Common myeloid progenitor, CD34-positive (primary cell): ENCODE measurements at regions not wholly inside any gene's neighbourhood (a gene's known extent, or its start where the extent isn't known, plus 50 kb on each side); places are given as distances from the start of the nearest gene placed in this dataset.

Source experiments
- CTCF ChIA-PET: fragments of 350-600 bp; sonication (Branson Sonifier 250); formaldehyde crosslinking; loops from one replicate; lab custom pipeline; 2021; ENCODE audit warnings: antibody characterized with exemption; lab: Charles Lee
- POLR2A ChIA-PET: fragments of 350-600 bp; sonication (Branson Sonifier 250); formaldehyde crosslinking; loops from one replicate; lab custom pipeline; 2021; ENCODE audit warnings: antibody characterized with exemption; lab: Charles Lee
- DNase-seq, 3 donors: peaks; one replicate each; pipeline versions ENCODE4 v3.0.0 to v3.0.0-alpha.2; 2013
- H3K27ac ChIP-seq, 2 experiments: 1 replicate in 1 of 2; 2 replicates in 1 of 2; pipeline ENCODE4 v1.7.0; 2013; ENCODE audit warnings: inconsistent platforms in 2 of 2, low read length in 2 of 2, mild to moderate bottlenecking in 2 of 2, low read depth in 1 of 2, moderate library complexity in 1 of 2; ENCODE audit not compliant: severe bottlenecking in 2 of 2, insufficient read depth in 1 of 2, poor library complexity in 1 of 2
- H3K27me3 ChIP-seq, 5 experiments: replicated peaks in 2 of 5; 1 replicate in 3 of 5; 2 replicates in 2 of 5; pipeline versions ENCODE4 v1.6.1 to v1.7.0; 2013; ENCODE audit warnings: low read length in 4 of 5, mild to moderate bottlenecking in 2 of 5, moderate library complexity in 2 of 5, inconsistent platforms in 1 of 5; ENCODE audit not compliant: insufficient read depth in 5 of 5, control insufficient read depth in 4 of 5
- H3K36me3 ChIP-seq, 4 experiments: 1 replicate in 2 of 4; 2 replicates in 2 of 4; pipeline versions ENCODE4 v1.6.1 to v1.7.0; 2013; ENCODE audit warnings: low read length in 3 of 4, control low read depth in 1 of 4, mild to moderate bottlenecking in 1 of 4; ENCODE audit not compliant: control insufficient read depth in 4 of 4, insufficient read depth in 4 of 4
- H3K4me1 ChIP-seq, 4 experiments: 1 replicate in 3 of 4; 2 replicates in 1 of 4; pipeline versions ENCODE4 v1.6.1 to v1.7.1; 2013; ENCODE audit warnings: low read length in 3 of 4, mild to moderate bottlenecking in 3 of 4, control low read depth in 1 of 4, inconsistent platforms in 1 of 4, moderate library complexity in 1 of 4; ENCODE audit not compliant: control insufficient read depth in 4 of 4, insufficient read depth in 4 of 4; ENCODE audit errors: control extremely low read depth in 1 of 4
- H3K4me3 ChIP-seq, 7 experiments: 1 replicate in 4 of 7; 2 replicates in 3 of 7; pipeline versions ENCODE4 v1.5.1 to v1.7.0; 2013; ENCODE audit warnings: mild to moderate bottlenecking in 7 of 7, low read length in 6 of 7, moderate library complexity in 6 of 7, inconsistent platforms in 2 of 7, low read depth in 2 of 7, control low read depth in 1 of 7; ENCODE audit not compliant: insufficient read depth in 4 of 7, control insufficient read depth in 1 of 7; ENCODE audit errors: extremely low read depth in 1 of 7
- H3K9me3 ChIP-seq, 5 experiments: 1 replicate in 4 of 5; 2 replicates in 1 of 5; pipeline versions ENCODE4 v1.6.1 to v1.7.1; 2013; ENCODE audit warnings: low read length in 4 of 5, mild to moderate bottlenecking in 2 of 5, inconsistent platforms in 1 of 5, low read depth in 1 of 5, moderate library complexity in 1 of 5; ENCODE audit not compliant: control insufficient read depth in 4 of 5, insufficient read depth in 2 of 5; ENCODE audit errors: control extremely low read depth in 1 of 5
- WGBS: methylation state at CpG from one replicate; pipeline ENCODE4 v1.1.5; 2013; ENCODE audit not compliant: insufficient coverage; 5-methylcytosine and 5-hydroxymethylcytosine counted together

DNA sequence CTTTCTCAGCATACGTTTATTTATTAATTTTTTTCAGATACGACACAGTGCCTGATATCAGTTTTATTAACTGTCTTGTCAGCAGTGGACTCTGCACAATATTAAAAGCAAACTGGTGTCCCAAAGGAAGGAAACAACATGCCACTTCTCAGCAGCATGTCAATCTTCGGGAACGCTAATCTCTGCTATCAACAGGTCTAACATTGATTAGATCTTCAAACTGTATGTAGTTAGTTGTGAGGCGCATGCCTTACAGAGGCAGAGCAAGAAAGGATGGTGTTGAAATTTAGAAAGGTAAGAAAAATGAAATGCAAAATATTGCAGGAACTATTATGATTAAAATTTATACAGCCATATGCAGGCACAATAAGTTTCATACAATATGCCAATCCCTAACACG, 233.7 kb upstream of the NDST3 start:
- POLR2A ChIA-PET, result no interaction called here
- no peak overlapping the region for H3K27ac ChIP-seq

DNA sequence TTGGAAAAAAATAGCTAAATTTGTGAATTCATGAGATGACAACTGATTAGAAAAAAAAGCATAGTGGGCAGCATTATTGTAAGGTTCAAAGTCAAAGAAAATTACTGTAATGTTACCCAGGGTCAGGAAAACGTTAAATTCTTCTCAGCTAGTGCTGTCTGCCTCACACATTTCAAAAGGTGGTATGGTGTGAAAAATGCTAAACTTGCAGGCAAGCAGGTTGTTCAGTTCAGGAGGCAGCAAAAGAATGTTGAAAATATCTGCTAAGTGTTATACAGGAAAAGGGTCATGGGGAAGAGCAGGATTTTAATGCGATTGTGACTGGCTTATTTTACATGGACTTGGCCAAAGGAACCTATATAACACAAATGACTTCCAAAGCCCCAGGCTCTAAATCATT, 232.5 kb upstream of the NDST3 start:
- no peaks in the 10 kb centered on the region for H3K27me3 ChIP-seq
- ChIA-PET CTCF (no interaction called here), POLR2A (no interaction called here)
- no peaks in the 10 kb centered on the region for H3K4me1 ChIP-seq
- no peaks in the 10 kb centered on the region for H3K9me3 ChIP-seq
- no peak overlapping the region for H3K4me3 ChIP-seq
- WGBS, result no CpG with 5 or more reads among the region's 2 CpGs
- no peak overlapping the region for H3K27ac ChIP-seq
- no peak for DNase-seq
- H3K36me3 ChIP-seq, result no peaks in the 10 kb centered on the region

More for the DNA sequence above, 233.7 kb upstream of the NDST3 start:
- Histone ChIP-seq H3K36me3 (no peaks in the 10 kb centered on the region), H3K9me3 (no peaks in the 10 kb centered on the region), H3K27me3 (no peaks in the 10 kb centered on the region), H3K4me3 (no peak overlapping the region), H3K4me1 (no peaks in the 10 kb centered on the region)
- WGBS, result 100% methylated on average over 2 of the region's 6 CpGs
- CTCF ChIA-PET, result no interaction called here
- DNase-seq, result no peak

DNA sequence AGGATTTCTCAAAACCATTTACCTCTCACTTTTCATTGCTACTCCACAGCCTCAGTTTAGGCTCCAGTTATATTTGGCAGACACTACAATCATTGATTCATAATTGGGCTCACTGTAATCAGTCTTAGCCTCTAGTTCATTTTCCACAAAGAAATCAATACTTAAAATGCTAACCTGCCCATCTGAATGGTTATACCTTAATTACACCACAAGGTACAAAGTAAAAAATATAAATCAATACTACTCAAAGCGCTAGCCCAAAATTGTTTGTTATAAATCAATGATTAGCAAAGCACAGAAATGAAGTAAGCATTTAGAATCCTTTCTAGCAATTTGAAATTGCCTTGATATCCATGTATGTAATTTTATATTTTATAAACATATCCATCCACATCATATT, 222.6 kb upstream of the NDST3 start:
- no peaks in the 10 kb centered on the region for H3K9me3 ChIP-seq
- WGBS, result no CpG with 5 or more reads among the region's 1 CpG
- H3K4me1 ChIP-seq, result no peaks in the 10 kb centered on the region
- no peak overlapping the region for H3K4me3 ChIP-seq
- no peak overlapping the region for H3K27ac ChIP-seq
- H3K36me3 ChIP-seq, result no peaks in the 10 kb centered on the region
- no peak for DNase-seq
- POLR2A ChIA-PET, result no interaction called here
- CTCF ChIA-PET, result interaction anchor here (0.6 kb wide), 1 partner anchor 1491 kb away, joined by 3 read pairs; no protein-coding TSS in a partner anchor
- no peaks in the 10 kb centered on the region for H3K27me3 ChIP-seq

DNA sequence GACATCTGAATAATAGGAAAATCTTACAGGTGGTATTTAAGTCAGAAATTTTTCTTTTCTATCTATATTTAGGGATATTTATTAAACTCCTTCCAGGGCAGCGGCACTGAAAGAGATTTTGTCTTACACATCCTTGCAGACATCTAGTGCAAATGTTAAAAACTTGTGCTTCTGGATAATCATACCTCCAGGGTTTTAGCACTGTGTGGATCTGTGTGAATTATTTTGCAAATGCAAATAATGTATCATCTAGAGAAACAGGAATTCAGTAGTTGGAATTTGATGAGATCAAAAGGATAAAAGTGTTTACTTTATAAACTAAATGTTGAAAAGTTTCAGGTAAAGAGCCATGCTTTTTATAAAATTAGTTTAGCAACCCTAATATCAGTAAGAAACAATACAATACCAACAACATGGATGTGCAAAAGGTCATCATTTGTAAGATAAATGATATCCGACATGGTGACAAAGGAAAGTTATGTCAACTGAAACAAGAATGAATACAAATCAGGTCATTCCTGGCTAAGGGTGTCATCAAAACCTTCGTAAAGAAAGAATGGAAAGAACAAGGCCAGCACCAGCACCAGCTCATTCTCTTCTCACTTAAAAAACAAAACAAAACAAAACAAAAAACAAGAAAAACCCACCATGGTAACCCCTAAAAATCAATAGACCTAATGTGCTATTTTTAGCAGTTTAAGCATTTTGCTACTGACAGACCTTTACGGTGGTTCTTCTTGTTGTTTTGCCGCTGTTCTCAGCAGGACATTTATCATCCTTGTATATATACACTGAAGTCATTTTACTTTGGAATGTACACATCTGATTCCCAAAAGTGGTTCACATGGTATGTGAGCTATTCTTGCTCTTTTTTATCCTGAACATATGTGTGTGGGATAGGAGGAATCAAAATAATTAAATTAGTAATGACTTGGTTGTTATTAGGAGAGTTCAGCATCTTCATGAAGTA, 219.7 kb upstream of the NDST3 start:
- H3K4me3 ChIP-seq, result no peak overlapping the region
- H3K4me1 ChIP-seq, result peaks cover 0 to 5% (median 0%) of the 10 kb centered on the region in 4 experiments
- CTCF ChIA-PET, result no interaction called here
- H3K9me3 ChIP-seq, result no peaks in the 10 kb centered on the region
- no peaks in the 10 kb centered on the region for H3K36me3 ChIP-seq
- H3K27ac ChIP-seq, result no peak overlapping the region
- no peaks in the 10 kb centered on the region for H3K27me3 ChIP-seq
- 100% methylated on average over 1 of the region's 5 CpGs for WGBS
- DNase-seq, result no peak
- POLR2A ChIA-PET, result interaction anchor here (0.5 kb wide), 1 partner anchor 61 kb away, joined by 3 read pairs; no protein-coding TSS in a partner anchor

DNA sequence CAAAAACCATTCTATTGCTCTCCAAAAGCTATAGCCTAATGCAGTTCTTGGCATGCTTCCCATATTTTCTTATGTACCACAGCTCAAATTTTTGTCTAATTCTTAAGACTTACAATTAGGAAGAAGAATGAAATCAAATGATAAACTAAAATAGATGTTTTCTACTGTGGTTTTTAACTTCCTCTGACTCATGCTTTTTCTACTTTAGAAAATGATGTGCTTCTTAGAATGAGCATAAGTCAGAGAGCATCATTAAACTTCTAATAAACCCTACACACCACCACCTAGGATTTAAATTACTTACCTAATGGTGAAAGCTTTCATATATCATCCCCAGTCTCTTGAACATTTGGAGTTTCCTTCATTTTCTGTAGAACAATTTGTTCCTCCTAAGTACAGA, 217.0 kb upstream of the NDST3 start:
- no peak overlapping the region for H3K4me3 ChIP-seq
- ChIA-PET POLR2A (no interaction called here), CTCF (no interaction called here)
- H3K27ac ChIP-seq, result no peak overlapping the region
- H3K9me3 ChIP-seq, result no peaks in the 10 kb centered on the region
- peak in 2 of 3 donors; percentile 4 to 22 for DNase-seq
- H3K36me3 ChIP-seq, result no peaks in the 10 kb centered on the region
- no peaks in the 10 kb centered on the region for H3K27me3 ChIP-seq
- peaks cover 0 to 5% (median 0%) of the 10 kb centered on the region in 4 experiments for H3K4me1 ChIP-seq

DNA sequence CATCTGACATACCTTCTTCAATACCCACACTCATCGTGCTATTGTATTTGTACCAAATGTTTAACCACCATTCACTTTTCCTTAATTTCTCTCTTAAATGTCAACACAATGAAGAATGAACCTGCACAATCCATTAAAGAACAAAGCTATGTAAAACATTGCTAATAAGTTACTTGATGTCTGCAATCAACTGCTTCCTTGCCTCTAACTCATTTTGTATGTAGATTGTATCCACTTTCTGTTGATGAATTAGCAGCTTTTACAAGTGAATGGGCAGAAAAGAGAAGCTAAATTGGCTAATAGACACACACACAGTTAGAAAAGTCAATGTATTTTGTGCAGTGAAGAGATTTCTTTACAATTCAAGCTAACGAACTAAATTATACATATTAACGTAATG, 212.5 kb upstream of the NDST3 start:
- peaks cover 0 to 2% (median 0%) of the 10 kb centered on the region in 5 experiments for H3K9me3 ChIP-seq
- H3K36me3 ChIP-seq, result no peaks in the 10 kb centered on the region
- ChIA-PET CTCF (no interaction called here), POLR2A (no interaction called here)
- no peak for DNase-seq
- H3K27ac ChIP-seq, result no peak overlapping the region
- no peak overlapping the region for H3K4me3 ChIP-seq
- no peaks in the 10 kb centered on the region for H3K27me3 ChIP-seq
- WGBS, result 67% methylated on average over 1 of the region's 3 CpGs
- peaks cover 0 to 5% (median 0%) of the 10 kb centered on the region in 4 experiments for H3K4me1 ChIP-seq

DNA sequence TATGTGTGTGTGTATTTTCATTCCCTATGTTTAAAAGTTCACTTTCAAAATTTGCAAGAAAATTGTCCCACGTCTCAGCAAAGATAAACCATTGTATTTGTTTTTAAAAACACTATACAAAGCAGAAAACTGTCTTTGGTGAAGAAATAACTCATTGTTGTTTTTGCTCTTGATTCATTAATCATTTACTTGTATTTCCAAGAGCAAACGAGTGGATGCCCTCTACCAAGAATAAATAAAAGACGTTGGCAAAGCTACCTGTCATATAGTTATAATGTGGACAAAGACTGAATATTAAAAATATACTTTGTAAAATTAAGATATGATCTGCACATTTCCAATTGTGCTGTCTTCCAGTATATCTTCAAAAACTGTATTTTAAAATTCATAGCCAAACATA, 210.9 kb upstream of the NDST3 start:
- WGBS, result no CpG with 5 or more reads among the region's 3 CpGs
- H3K27me3 ChIP-seq, result no peaks in the 10 kb centered on the region

More for the DNA sequence above, 210.9 kb upstream of the NDST3 start:
- no peak overlapping the region for H3K27ac ChIP-seq
- ChIA-PET POLR2A (no interaction called here), CTCF (interaction anchor here (1.5 kb wide), 1 partner anchor 24 kb away, joined by 3 read pairs; no protein-coding TSS in a partner anchor)
- DNase-seq, result no peak
- no peak overlapping the region for H3K4me3 ChIP-seq
- H3K4me1 ChIP-seq, result no peaks in the 10 kb centered on the region
- peaks cover 0 to 2% (median 0%) of the 10 kb centered on the region in 5 experiments for H3K9me3 ChIP-seq
- H3K36me3 ChIP-seq, result no peaks in the 10 kb centered on the region
